K562 (cell line): ENCODE measurements at regions not wholly inside any gene's neighbourhood (a gene's known extent, or its start where the extent isn't known, plus 50 kb on each side); places are given as distances from the start of the nearest gene placed in this dataset.

Source experiments
- ATF4 ChIP-seq: fragments of 450-650 bp; formaldehyde crosslinking; IDR thresholded peaks from 2 replicates; pipeline ENCODE4 v1.4.0; 2022; ENCODE audit warnings: mild to moderate bottlenecking, moderate library complexity
- CTCF ChIP-seq, 3 experiments: IDR thresholded peaks in 2 of 3; conservative IDR thresholded peaks in 1 of 3; 2 replicates each; pipeline ENCODE4 v1.5.1; 2011 to 2012; ENCODE audit warnings: low read length in 3 of 3, mild to moderate bottlenecking in 3 of 3, control low read depth in 2 of 3, improper control_type of control experiment in 1 of 3, inconsistent platforms in 1 of 3, low read depth in 1 of 3, mixed read lengths in 1 of 3, moderate library complexity in 1 of 3; ENCODE audit not compliant: insufficient read depth in 2 of 3
- JUNB ChIP-seq: fragments of 450-650 bp; formaldehyde crosslinking; conservative IDR thresholded peaks from 2 replicates; pipeline ENCODE4 v1.4.0; 2020; ENCODE audit warnings: mild to moderate bottlenecking

- no peak for TF ChIP-seq JUNB (CRISPR knock-in tag)
- TF ChIP-seq CTCF (IDR thresholded peaks at IDR 0.05 in 2 of 3, conservative IDR thresholded peaks at IDR 0.05 in 1 of 3; ENCODE audit: insufficient read depth in 2 of 3, low read depth in 1 of 3, low read length in 3 of 3) = no peak
- no peak for TF ChIP-seq ATF4 (CRISPR knock-in tag)
Observed at GRCh38 chr11:129295746-129296145, 79.9 kb upstream of the BARX2 start.
